Loucy (cell line): ENCODE measurements at regions not wholly inside any gene's neighbourhood (a gene's known extent, or its start where the extent isn't known, plus 50 kb on each side); places are given as distances from the start of the nearest gene placed in this dataset.

Source experiments
- H2AFZ ChIP-seq: fragments of 200-600 bp; sonication (generic); 2 replicates; pipeline ENCODE4 v1.6.0; 2016; ENCODE audit warnings: antibody characterized with exemption, mild to moderate bottlenecking, low read length, moderate library complexity
- H3F3A ChIP-seq: fragments of 200-600 bp; 2 replicates; pipeline ENCODE4 v1.6.0; 2016; ENCODE audit warnings: antibody characterized with exemption, low read depth, mild to moderate bottlenecking
- H3K27me3 ChIP-seq: fragments of 200-600 bp; sonication (generic); 2 replicates; pipeline ENCODE4 v1.6.1; 2014; ENCODE audit warnings: low read length, mild to moderate bottlenecking; ENCODE audit not compliant: insufficient read depth, poor library complexity, severe bottlenecking
- H3K36me3 ChIP-seq: fragments of 200-600 bp; sonication (generic); 2 replicates; pipeline ENCODE4 v1.6.1; 2016; ENCODE audit warnings: low read length; ENCODE audit not compliant: insufficient read depth
- H3K4me1 ChIP-seq: fragments of 200-600 bp; sonication (generic); 2 replicates; pipeline ENCODE4 v1.5.1; 2014; ENCODE audit warnings: low read length, mild to moderate bottlenecking; ENCODE audit not compliant: insufficient read depth, poor library complexity, severe bottlenecking
- H3K4me2 ChIP-seq: fragments of 200-600 bp; sonication (generic); 2 replicates; pipeline ENCODE4 v1.6.0; 2014; ENCODE audit warnings: antibody characterized with exemption, low read length, low read depth, mild to moderate bottlenecking; ENCODE audit not compliant: poor library complexity, severe bottlenecking
- H3K4me3 ChIP-seq: fragments of 200-600 bp; sonication (generic); 2 replicates; pipeline ENCODE4 v1.5.1; 2014; ENCODE audit warnings: low read length, mild to moderate bottlenecking, mixed read lengths; ENCODE audit not compliant: poor library complexity, severe bottlenecking
- H3K79me2 ChIP-seq: fragments of 200-600 bp; sonication (generic); 2 replicates; pipeline ENCODE4 v1.6.1; 2014; ENCODE audit warnings: low read length; ENCODE audit not compliant: insufficient read depth
- H3K9ac ChIP-seq: fragments of 200-600 bp; sonication (generic); 2 replicates; pipeline ENCODE4 v1.6.0; 2014; ENCODE audit warnings: mild to moderate bottlenecking, low read depth, low read length, moderate library complexity; ENCODE audit not compliant: poor library complexity, severe bottlenecking
- H3K9me2 ChIP-seq: fragments of 200-600 bp; sonication (generic); replicated peaks from 2 replicates; pipeline ENCODE4 v1.6.1; 2016; ENCODE audit warnings: low read depth, low read length, mixed read lengths
- H3K9me3 ChIP-seq: fragments of 200-600 bp; sonication (generic); 2 replicates; pipeline ENCODE4 v1.6.1; 2014; ENCODE audit warnings: mild to moderate bottlenecking, antibody characterized with exemption, low read length, low read depth; ENCODE audit not compliant: insufficient read depth
- H4K20me1 ChIP-seq: fragments of 200-600 bp; sonication (generic); 2 replicates; pipeline ENCODE4 v1.6.0; 2014; ENCODE audit warnings: antibody characterized with exemption, low read length, mild to moderate bottlenecking; ENCODE audit not compliant: insufficient read depth, poor library complexity, severe bottlenecking
- CTCF ChIP-seq: fragments of 200-600 bp; sonication (generic); conservative IDR thresholded peaks from 2 replicates; pipeline ENCODE4 v1.5.1; 2014; ENCODE audit warnings: mild to moderate bottlenecking, antibody characterized with exemption, low read length
- EZH2phosphoT487 ChIP-seq: fragments of 200-600 bp; IDR thresholded peaks from 2 replicates; pipeline ENCODE4 v1.6.1; 2018; ENCODE audit warnings: antibody characterized with exemption, mild to moderate bottlenecking, moderate library complexity, borderline replicate concordance

- no peaks in the 10 kb centered on the region for H3K27me3 ChIP-seq
- TF ChIP-seq EZH2phosphoT487, result no peak
- no peak for TF ChIP-seq CTCF
- no peak overlapping the region for H3K4me2 ChIP-seq
- no peaks in the 10 kb centered on the region for H4K20me1 ChIP-seq
- H3K9me2 ChIP-seq, result no peaks in the 10 kb centered on the region
- no peak overlapping the region for H2AFZ ChIP-seq
- no peaks in the 10 kb centered on the region for H3K4me1 ChIP-seq
- H3F3A ChIP-seq, result no peaks in the 10 kb centered on the region
- H3K4me3 ChIP-seq, result no peak overlapping the region
- H3K9me3 ChIP-seq, result no peaks in the 10 kb centered on the region
- H3K9ac ChIP-seq, result no peak overlapping the region
- no peaks in the 10 kb centered on the region for H3K36me3 ChIP-seq
- no peaks in the 10 kb centered on the region for H3K79me2 ChIP-seq
These were observed 1105.4 kb upstream of the KLHL29 start for GRCh38 chr2:22279541-22279940.

GRCh38 chr2:22281033-22281432, 1103.9 kb upstream of the KLHL29 start:
- H3K4me2 ChIP-seq, result no peak overlapping the region
- no peaks in the 10 kb centered on the region for H3K36me3 ChIP-seq
- no peak overlapping the region for H3K9ac ChIP-seq

DNA sequence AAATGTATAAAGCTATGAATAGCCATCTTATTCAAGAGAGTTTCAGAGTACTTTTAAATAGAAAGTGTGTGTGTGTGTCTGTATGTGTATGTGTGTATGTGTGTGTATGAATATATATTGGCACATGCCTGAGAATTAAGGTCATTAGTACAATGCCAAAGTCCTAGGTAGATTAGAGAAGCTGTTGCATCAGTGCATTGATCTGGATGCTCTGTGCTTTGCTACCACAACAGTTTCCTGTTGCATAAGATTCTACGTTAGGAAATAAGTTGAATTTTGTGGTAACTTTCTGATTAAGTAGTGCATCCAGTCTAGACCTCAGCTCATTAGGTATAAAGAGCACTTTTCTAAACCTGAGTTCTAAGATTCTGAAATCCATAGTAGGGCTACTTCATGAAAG, 1102.8 kb upstream of the KLHL29 start:
- no peak for TF ChIP-seq EZH2phosphoT487
- no peak for TF ChIP-seq CTCF
- Histone ChIP-seq H3K79me2 (no peaks in the 10 kb centered on the region), H4K20me1 (no peaks in the 10 kb centered on the region), H3F3A (no peaks in the 10 kb centered on the region), H3K9me3 (no peaks in the 10 kb centered on the region), H3K36me3 (no peaks in the 10 kb centered on the region), H3K4me2 (no peak overlapping the region), H3K27me3 (no peaks in the 10 kb centered on the region), H3K4me1 (no peaks in the 10 kb centered on the region), H2AFZ (no peak overlapping the region), H3K9ac (no peak overlapping the region), H3K9me2 (no peaks in the 10 kb centered on the region), H3K4me3 (no peak overlapping the region)

More at GRCh38 chr2:22281033-22281432, 1103.9 kb upstream of the KLHL29 start:
- H3K9me3 ChIP-seq, result no peaks in the 10 kb centered on the region
- H3K4me1 ChIP-seq, result no peaks in the 10 kb centered on the region
- no peaks in the 10 kb centered on the region for H4K20me1 ChIP-seq
- no peak overlapping the region for H3K4me3 ChIP-seq
- H3K27me3 ChIP-seq, result no peaks in the 10 kb centered on the region
- no peak overlapping the region for H2AFZ ChIP-seq
- H3F3A ChIP-seq, result no peaks in the 10 kb centered on the region
- no peaks in the 10 kb centered on the region for H3K9me2 ChIP-seq
- H3K79me2 ChIP-seq, result no peaks in the 10 kb centered on the region
- TF ChIP-seq EZH2phosphoT487 (no peak), CTCF (no peak)
